SK-N-SH (cell line): ENCODE measurements at regions not wholly inside any gene's neighbourhood (a gene's known extent, or its start where the extent isn't known, plus 50 kb on each side); places are given as distances from the start of the nearest gene placed in this dataset.

Experiments used
- CTCF ChIA-PET: fragments of 300-600, 350-600 bp; formaldehyde crosslinking; extraction: SDS; loops from one replicate; lab custom pipeline; 2021; lab: Yijun Ruan, JAX
- POLR2A ChIA-PET: fragments of 350-600 bp; sonication (Branson Sonifier 250); formaldehyde crosslinking; extraction: SDS; loops from one replicate; lab custom pipeline; 2020; ENCODE audit warnings: antibody characterized with exemption, inconsistent platforms; lab: Yijun Ruan, JAX
- DNase-seq: peaks from one replicate; pipeline ENCODE4 v3.0.0; 2012
- H2AFZ ChIP-seq: fragments of 200-600 bp; sonication (generic); 2 replicates; pipeline ENCODE4 v1.8.1; 2016; ENCODE audit warnings: antibody characterized with exemption, mild to moderate bottlenecking, low read depth
- H3F3A ChIP-seq: fragments of 200-600 bp; sonication (generic); replicated peaks from 2 replicates; pipeline ENCODE3; 2016; ENCODE audit warnings: antibody characterized with exemption, mild to moderate bottlenecking; ENCODE audit not compliant: insufficient read depth
- H3K27ac ChIP-seq, 2 experiments: fragments of 200-500 bp in 1 of 2; fragments of 200-600 bp in 1 of 2; sonication (Bioruptor generic) in 1 of 2; sonication (generic), shearing (Covaris generic) in 1 of 2; 2 replicates each; pipeline versions ENCODE4 v1.5.1 to v1.6.1; 2014 to 2016; ENCODE audit warnings: low read depth in 2 of 2, inconsistent platforms in 1 of 2, low read length in 1 of 2, mild to moderate bottlenecking in 1 of 2, mixed read lengths in 1 of 2
- H3K27me3 ChIP-seq: fragments of 200-600 bp; sonication (generic), shearing (Covaris generic); 2 replicates; pipeline ENCODE4 v1.6.1; 2016; ENCODE audit warnings: mixed run types; ENCODE audit not compliant: insufficient read depth
- H3K36me3 ChIP-seq, 2 experiments: fragments of 200-500 bp in 1 of 2; fragments of 200-600 bp in 1 of 2; sonication (Bioruptor generic) in 1 of 2; sonication (generic) in 1 of 2; replicated peaks in 1 of 2; 2 replicates each; pipeline versions ENCODE3 to v1.5.1; 2014 to 2016; ENCODE audit warnings: low read length in 1 of 2, mild to moderate bottlenecking in 1 of 2; ENCODE audit not compliant: insufficient read depth in 2 of 2, control insufficient read depth in 1 of 2
- H3K4me1 ChIP-seq, 2 experiments: fragments of 200-500 bp in 1 of 2; fragments of 200-600 bp in 1 of 2; sonication (Bioruptor generic) in 1 of 2; sonication (generic), shearing (Covaris generic) in 1 of 2; 2 replicates each; pipeline versions ENCODE4 v1.5.1 to v1.6.1; 2014 to 2016; ENCODE audit warnings: low read depth in 1 of 2, low read length in 1 of 2, mixed run types in 1 of 2; ENCODE audit not compliant: insufficient read depth in 2 of 2, control insufficient read depth in 1 of 2
- H3K4me2 ChIP-seq: fragments of 200-600 bp; sonication (generic), shearing (Covaris generic); 2 replicates; pipeline ENCODE4 v1.6.1; 2017; ENCODE audit warnings: mixed run types
- H3K4me3 ChIP-seq, 2 experiments: fragments of 200-500 bp in 1 of 2; fragments of 200-600 bp in 1 of 2; sonication (Bioruptor generic) in 1 of 2; sonication (generic), shearing (Covaris generic) in 1 of 2; 2 replicates each; pipeline versions ENCODE4 v1.5.1 to v1.8.1; 2014 to 2016; ENCODE audit warnings: low read depth in 2 of 2, inconsistent platforms in 1 of 2, low read length in 1 of 2, mild to moderate bottlenecking in 1 of 2, mixed read lengths in 1 of 2, moderate library complexity in 1 of 2
- H3K79me2 ChIP-seq: fragments of 200-600 bp; sonication (generic); 2 replicates; pipeline ENCODE4 v1.8.1; 2017; ENCODE audit warnings: mild to moderate bottlenecking; ENCODE audit not compliant: insufficient read depth
- H3K9ac ChIP-seq: fragments of 200-600 bp; sonication (generic); 2 replicates; pipeline ENCODE4 v1.6.1; 2017; ENCODE audit warnings: mixed run types
- H3K9me2 ChIP-seq: fragments of 200-600 bp; sonication (generic); 2 replicates; pipeline ENCODE4 v1.6.1; 2017; ENCODE audit warnings: mixed run types
- H3K9me3 ChIP-seq: fragments of 200-600 bp; sonication (generic); 2 replicates; pipeline ENCODE4 v1.6.1; 2017; ENCODE audit warnings: mixed run types, mild to moderate bottlenecking, moderate library complexity
- H4K20me1 ChIP-seq: fragments of 200-600 bp; sonication (generic); 2 replicates; pipeline ENCODE4 v1.6.1; 2017; ENCODE audit warnings: mild to moderate bottlenecking, mixed run types; ENCODE audit not compliant: insufficient read depth
- ELF1 ChIP-seq: IDR thresholded peaks from 2 replicates; pipeline ENCODE4 v1.4.0; 2012
- EP300 ChIP-seq, 2 experiments: IDR thresholded peaks; 2 replicates each; pipeline versions ENCODE4 v1.4.0 to v1.6.1; 2012; ENCODE audit warnings: borderline replicate concordance in 1 of 2, low read depth in 1 of 2, low read length in 1 of 2
- EZH2phosphoT487 ChIP-seq: fragments of 200-600 bp; sonication (generic); IDR thresholded peaks from 2 replicates; pipeline ENCODE4 v1.6.1; 2017; ENCODE audit warnings: low read depth, mixed run types, mild to moderate bottlenecking, antibody characterized with exemption, moderate library complexity, borderline replicate concordance
- FOSL2 ChIP-seq: IDR thresholded peaks from 2 replicates; pipeline ENCODE4 v1.4.0; 2012; ENCODE audit warnings: low read depth, mild to moderate bottlenecking, moderate library complexity, borderline replicate concordance
- FOXM1 ChIP-seq: IDR thresholded peaks from 2 replicates; pipeline ENCODE4 v1.4.0; 2012; ENCODE audit warnings: low read depth, mild to moderate bottlenecking
- GABPA ChIP-seq: IDR thresholded peaks from 2 replicates; pipeline ENCODE4 v1.4.0; 2012; ENCODE audit warnings: low read depth, mild to moderate bottlenecking
- GATA2 ChIP-seq: sonication (generic); formaldehyde crosslinking; IDR thresholded peaks from 2 replicates; pipeline ENCODE4 v1.5.0; 2020; ENCODE audit warnings: mild to moderate bottlenecking, missing genetic modification reagents
- NFIC ChIP-seq: IDR thresholded peaks from 2 replicates; pipeline ENCODE4 v1.4.0; 2012; ENCODE audit warnings: borderline replicate concordance
- NRF1 ChIP-seq: IDR thresholded peaks from 2 replicates; pipeline ENCODE4 v1.6.1; 2012; ENCODE audit warnings: low read depth, mild to moderate bottlenecking, low read length
- PBX3 ChIP-seq: IDR thresholded peaks from 2 replicates; pipeline ENCODE4; 2012
- POLR2AphosphoS5 ChIP-seq: IDR thresholded peaks from 2 replicates; pipeline ENCODE4 v1.6.1; 2012; ENCODE audit warnings: low read depth, low read length
- RCOR1 ChIP-seq: fragments of 150-350 bp; IDR thresholded peaks from 2 replicates; pipeline ENCODE4 v1.6.1; 2017; ENCODE audit warnings: antibody characterized with exemption, low read length
- RFX5 ChIP-seq: IDR thresholded peaks from 2 replicates; pipeline ENCODE4 v1.6.1; 2012; ENCODE audit warnings: mild to moderate bottlenecking, improper control_type of control experiment, low read length
- SIN3A ChIP-seq: IDR thresholded peaks from 2 replicates; pipeline ENCODE4 v1.6.1; 2012; ENCODE audit warnings: low read depth, mild to moderate bottlenecking, low read length, moderate library complexity, borderline replicate concordance
- SMC3 ChIP-seq: IDR thresholded peaks from 2 replicates; pipeline ENCODE4 v1.6.1; 2012; ENCODE audit warnings: low read depth, low read length, improper control_type of control experiment
- USF2 ChIP-seq: fragments of 150-350 bp; IDR thresholded peaks from 2 replicates; pipeline ENCODE4 v1.6.1; 2017; ENCODE audit warnings: antibody characterized with exemption, low read length, low read depth, borderline replicate concordance
- ZBTB33 ChIP-seq: IDR thresholded peaks from 2 replicates; pipeline ENCODE4 v1.4.0; 2012; ENCODE audit warnings: low read depth, borderline replicate concordance
- WGBS: methylation state at CpG from one replicate; pipeline ENCODE4 v1.1.6; 2017; ENCODE audit warnings: low lambda C conversion rate; 5-methylcytosine and 5-hydroxymethylcytosine counted together
- TF ChIP-seq, protein P1 (sequence below): fragments of 200-600 bp; sonication (generic); IDR thresholded peaks from 2 replicates; pipeline ENCODE4 v1.6.1; 2017; ENCODE audit warnings: antibody characterized with exemption, mild to moderate bottlenecking, moderate library complexity
- TF ChIP-seq, protein P2 (sequence below): fragments of 150-350 bp; IDR thresholded peaks from 2 replicates; pipeline ENCODE4 v1.6.1; 2016; ENCODE audit warnings: mild to moderate bottlenecking, low read depth, low read length

- 0 out of 2 replicates have a peak, but pooled peaks cover 2% of the 10 kb centered on the region for H3K9me3 ChIP-seq
- ChIA-PET POLR2A (no interaction called here), CTCF (interaction anchor here (0.9 kb wide), 1 partner anchor 394 kb away, joined by 3 read pairs; no protein-coding TSS in a partner anchor)
- H3K4me1 ChIP-seq = no peaks in the 10 kb centered on the region
- H3K9ac ChIP-seq = no peak overlapping the region
- DNase-seq = no peak
- H2AFZ ChIP-seq = no peak overlapping the region
- H3K27me3 ChIP-seq = no peaks in the 10 kb centered on the region
- H3K9me2 ChIP-seq = no peaks in the 10 kb centered on the region
- no peak for TF ChIP-seq RCOR1
- no peak for TF ChIP-seq RFX5
- no peak for TF ChIP-seq NFIC
- no peak for TF ChIP-seq POLR2AphosphoS5
- no peak for TF ChIP-seq GABPA
- no peak for TF ChIP-seq FOSL2
- TF ChIP-seq GATA2 (CRISPR knock-in tag) = no peak
- no peak for TF ChIP-seq FOXM1
- TF ChIP-seq ELF1 = no peak
- TF ChIP-seq USF2 = no peak
- TF ChIP-seq, protein P1, sequence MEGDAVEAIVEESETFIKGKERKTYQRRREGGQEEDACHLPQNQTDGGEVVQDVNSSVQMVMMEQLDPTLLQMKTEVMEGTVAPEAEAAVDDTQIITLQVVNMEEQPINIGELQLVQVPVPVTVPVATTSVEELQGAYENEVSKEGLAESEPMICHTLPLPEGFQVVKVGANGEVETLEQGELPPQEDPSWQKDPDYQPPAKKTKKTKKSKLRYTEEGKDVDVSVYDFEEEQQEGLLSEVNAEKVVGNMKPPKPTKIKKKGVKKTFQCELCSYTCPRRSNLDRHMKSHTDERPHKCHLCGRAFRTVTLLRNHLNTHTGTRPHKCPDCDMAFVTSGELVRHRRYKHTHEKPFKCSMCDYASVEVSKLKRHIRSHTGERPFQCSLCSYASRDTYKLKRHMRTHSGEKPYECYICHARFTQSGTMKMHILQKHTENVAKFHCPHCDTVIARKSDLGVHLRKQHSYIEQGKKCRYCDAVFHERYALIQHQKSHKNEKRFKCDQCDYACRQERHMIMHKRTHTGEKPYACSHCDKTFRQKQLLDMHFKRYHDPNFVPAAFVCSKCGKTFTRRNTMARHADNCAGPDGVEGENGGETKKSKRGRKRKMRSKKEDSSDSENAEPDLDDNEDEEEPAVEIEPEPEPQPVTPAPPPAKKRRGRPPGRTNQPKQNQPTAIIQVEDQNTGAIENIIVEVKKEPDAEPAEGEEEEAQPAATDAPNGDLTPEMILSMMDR = no peak
- no peak for TF ChIP-seq SMC3
- no peak for TF ChIP-seq PBX3
- H3F3A ChIP-seq = no peaks in the 10 kb centered on the region
- H3K4me2 ChIP-seq = no peak overlapping the region
- H3K27ac ChIP-seq = no peak overlapping the region
- WGBS = 14% methylated on average over 2 of the region's 2 CpGs
- H3K4me3 ChIP-seq = no peak overlapping the region
- H4K20me1 ChIP-seq = no peaks in the 10 kb centered on the region
- no peaks in the 10 kb centered on the region for H3K79me2 ChIP-seq
- no peaks in the 10 kb centered on the region for H3K36me3 ChIP-seq
Measured at GRCh38 chr4:154946113-154946512, 165.0 kb downstream of the RBM46 start.

DNA sequence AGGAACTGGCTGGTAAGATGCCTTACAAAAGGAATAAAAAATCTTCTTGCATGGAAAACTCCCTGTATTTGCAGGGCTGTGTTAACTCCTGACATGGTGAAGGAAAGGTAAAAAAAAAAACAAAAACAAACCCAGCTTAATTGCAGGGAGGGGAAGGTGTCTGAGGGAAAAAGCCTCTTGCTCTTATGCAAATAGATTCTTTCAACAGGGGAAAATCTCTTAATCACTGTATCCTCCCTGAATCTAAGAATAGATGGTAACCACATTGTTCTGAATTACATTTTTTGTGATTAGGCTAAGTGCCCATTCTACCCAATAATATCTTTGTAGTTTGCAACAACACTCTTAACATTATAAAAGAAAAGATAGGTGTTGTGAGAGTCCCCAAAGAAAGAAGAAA lies 172.6 kb downstream of the RBM46 start:
- H3K9me2 ChIP-seq = no peaks in the 10 kb centered on the region
- H2AFZ ChIP-seq = no peak overlapping the region
- POLR2A ChIA-PET = no interaction called here
- no peaks in the 10 kb centered on the region for H3K27me3 ChIP-seq
- no peak overlapping the region for H3K4me3 ChIP-seq
- no peak overlapping the region for H3K27ac ChIP-seq
- no peak overlapping the region for H3K9ac ChIP-seq
- CTCF ChIA-PET = interaction anchor here (0.6 kb wide), 1 partner anchor 13 kb away, joined by 3 read pairs; no protein-coding TSS in a partner anchor
- H3K9me3 ChIP-seq = 0 out of 2 replicates have a peak, but pooled peaks cover 6% of the 10 kb centered on the region
- H3K4me1 ChIP-seq = no peaks in the 10 kb centered on the region; a peak in 1 of 4 replicates
- no peaks in the 10 kb centered on the region for H3K36me3 ChIP-seq
- H3K4me2 ChIP-seq = no peak overlapping the region
- no peaks in the 10 kb centered on the region for H3K79me2 ChIP-seq
- no peaks in the 10 kb centered on the region for H4K20me1 ChIP-seq
- DNase-seq = no peak
- H3F3A ChIP-seq = no peaks in the 10 kb centered on the region
- no peak for TF ChIP-seq FOSL2
- TF ChIP-seq SMC3 = no peak
- no peak for TF ChIP-seq EP300 (IDR thresholded peaks at IDR 0.05; ENCODE audit: borderline replicate concordance in 1 of 2, low read depth in 1 of 2, low read length in 1 of 2)
- no peak for TF ChIP-seq EZH2phosphoT487
- no peak for TF ChIP-seq SIN3A
- TF ChIP-seq ZBTB33 = no peak
- TF ChIP-seq, protein P2, sequence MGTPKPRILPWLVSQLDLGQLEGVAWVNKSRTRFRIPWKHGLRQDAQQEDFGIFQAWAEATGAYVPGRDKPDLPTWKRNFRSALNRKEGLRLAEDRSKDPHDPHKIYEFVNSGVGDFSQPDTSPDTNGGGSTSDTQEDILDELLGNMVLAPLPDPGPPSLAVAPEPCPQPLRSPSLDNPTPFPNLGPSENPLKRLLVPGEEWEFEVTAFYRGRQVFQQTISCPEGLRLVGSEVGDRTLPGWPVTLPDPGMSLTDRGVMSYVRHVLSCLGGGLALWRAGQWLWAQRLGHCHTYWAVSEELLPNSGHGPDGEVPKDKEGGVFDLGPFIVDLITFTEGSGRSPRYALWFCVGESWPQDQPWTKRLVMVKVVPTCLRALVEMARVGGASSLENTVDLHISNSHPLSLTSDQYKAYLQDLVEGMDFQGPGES = no peak
- no peak for TF ChIP-seq NRF1
